Neural cell (in vitro differentiated cells): ENCODE measurements at regions not wholly inside any gene's neighbourhood (a gene's known extent, or its start where the extent isn't known, plus 50 kb on each side); places are given as distances from the start of the nearest gene placed in this dataset.
"Not testable (repeated sequence)": the region's sequence is repeated elsewhere in the genome, so short reads cannot be mapped to it uniquely, and the experiment has no call there.

Experiments
- H2AFZ ChIP-seq: fragments of 200-600, 300-800 bp; sonication (generic), shearing (Covaris generic); 2 replicates; pipeline ENCODE4 v1.6.0; 2014; ENCODE audit warnings: low read depth, mild to moderate bottlenecking, antibody characterized with exemption, low read length, moderate library complexity
- H3F3A ChIP-seq: fragments of 200-600 bp; shearing (Covaris generic); 2 replicates; pipeline ENCODE4 v1.6.1; 2016; ENCODE audit warnings: mild to moderate bottlenecking, moderate library complexity, mixed read lengths, antibody characterized with exemption, low read length; ENCODE audit not compliant: insufficient read depth, poor library complexity, severe bottlenecking
- H3K27ac ChIP-seq: fragments of 200-600, 300-800 bp; sonication (generic), shearing (Covaris generic); 2 replicates; pipeline ENCODE4 v1.5.1; 2014; ENCODE audit warnings: mild to moderate bottlenecking, low read length, moderate library complexity
- H3K27me3 ChIP-seq: fragments of 300-800, 200-600 bp; sonication (generic), shearing (Covaris generic); 2 replicates; pipeline ENCODE4 v1.6.0; 2014; ENCODE audit warnings: mild to moderate bottlenecking, low read depth, low read length, moderate library complexity; ENCODE audit not compliant: insufficient read depth
- H3K36me3 ChIP-seq: fragments of 300-800, 200-600 bp; sonication (generic), shearing (Covaris generic); 2 replicates; pipeline ENCODE4 v1.5.1; 2014; ENCODE audit warnings: mild to moderate bottlenecking, antibody characterized with exemption, low read length, moderate library complexity; ENCODE audit not compliant: insufficient read depth
- H3K4me2 ChIP-seq: fragments of 300-800, 200-600 bp; sonication (generic), shearing (Covaris generic); 2 replicates; pipeline ENCODE4 v1.6.0; 2014; ENCODE audit warnings: mild to moderate bottlenecking, low read length
- H3K4me3 ChIP-seq: fragments of 300-800, 200-600 bp; sonication (generic), shearing (Covaris generic); 2 replicates; pipeline ENCODE4 v1.5.1; 2014; ENCODE audit warnings: mild to moderate bottlenecking, low read length, moderate library complexity
- H3K79me2 ChIP-seq: fragments of 200-600 bp; shearing (Covaris generic); replicated peaks from 2 replicates; pipeline ENCODE4 v1.6.0; 2014; ENCODE audit warnings: mild to moderate bottlenecking, low read length, moderate library complexity; ENCODE audit not compliant: insufficient read depth
- H3K9ac ChIP-seq: fragments of 300-800, 200-600 bp; sonication (generic), shearing (Covaris generic); 2 replicates; pipeline ENCODE4 v1.6.1; 2016; ENCODE audit warnings: mild to moderate bottlenecking, low read length, mixed read lengths
- H3K9me2 ChIP-seq: fragments of 200-600 bp; shearing (Covaris generic); 2 replicates; pipeline ENCODE4 v1.6.1; 2016; ENCODE audit warnings: mild to moderate bottlenecking, low read length, mixed read lengths; ENCODE audit not compliant: insufficient read depth
- H3K9me3 ChIP-seq: fragments of 200-600, 300-800 bp; sonication (generic), shearing (Covaris generic); 2 replicates; pipeline ENCODE4 v1.6.1; 2016; ENCODE audit warnings: mild to moderate bottlenecking, mixed run types, low read length, moderate library complexity, mixed read lengths
- H4K20me1 ChIP-seq: fragments of 200-600 bp; shearing (Covaris generic); 2 replicates; pipeline ENCODE4 v1.6.1; 2016; ENCODE audit warnings: mild to moderate bottlenecking, mixed run types; ENCODE audit not compliant: insufficient read depth

GRCh38 chr20:30641522-30641921, 615.9 kb upstream of the DEFB115 start:
- not testable (repeated sequence) for H2AFZ ChIP-seq, H4K20me1 ChIP-seq, H3K27ac ChIP-seq, H3K36me3 ChIP-seq, H3K79me2 ChIP-seq, H3K4me2 ChIP-seq, H3F3A ChIP-seq, H3K27me3 ChIP-seq, H3K9ac ChIP-seq, H3K4me3 ChIP-seq, H3K9me3 ChIP-seq, H3K9me2 ChIP-seq

- not testable (repeated sequence) for H3K79me2 ChIP-seq, H3K4me2 ChIP-seq, H3K9me3 ChIP-seq, H4K20me1 ChIP-seq, H3K9me2 ChIP-seq, H3K36me3 ChIP-seq, H3K4me3 ChIP-seq, H3F3A ChIP-seq, H3K27me3 ChIP-seq, H2AFZ ChIP-seq, H3K27ac ChIP-seq, H3K9ac ChIP-seq
These were observed 596.5 kb upstream of the DEFB115 start for GRCh38 chr20:30660982-30661381.

GRCh38 chr20:30668418-30668817, 589.0 kb upstream of the DEFB115 start:
- not testable (repeated sequence) for H3K36me3 ChIP-seq, H3K9ac ChIP-seq

GRCh38 chr20:30669330-30670029, 588.0 kb upstream of the DEFB115 start:
- H3K27me3 ChIP-seq, H3F3A ChIP-seq, H3K27ac ChIP-seq, H3K4me3 ChIP-seq, H3K9me2 ChIP-seq, H4K20me1 ChIP-seq, H2AFZ ChIP-seq, H3K4me2 ChIP-seq, H3K36me3 ChIP-seq, H3K9me3 ChIP-seq, H3K79me2 ChIP-seq, H3K9ac ChIP-seq: not testable (repeated sequence)

More at GRCh38 chr20:30668418-30668817, 589.0 kb upstream of the DEFB115 start:
- H3K79me2 ChIP-seq, H3K4me2 ChIP-seq, H4K20me1 ChIP-seq, H3K9me2 ChIP-seq, H3K27ac ChIP-seq, H3F3A ChIP-seq, H3K9me3 ChIP-seq, H3K4me3 ChIP-seq, H2AFZ ChIP-seq, H3K27me3 ChIP-seq: not testable (repeated sequence)

GRCh38 chr20:30671120-30671519, 586.3 kb upstream of the DEFB115 start:
- not testable (repeated sequence) for H3K9me3 ChIP-seq, H3K36me3 ChIP-seq, H3K4me2 ChIP-seq, H3K4me3 ChIP-seq, H3K27me3 ChIP-seq, H4K20me1 ChIP-seq, H3K27ac ChIP-seq, H3F3A ChIP-seq, H3K9me2 ChIP-seq, H3K9ac ChIP-seq, H3K79me2 ChIP-seq, H2AFZ ChIP-seq

- H3F3A ChIP-seq, H4K20me1 ChIP-seq, H3K79me2 ChIP-seq, H3K4me3 ChIP-seq, H2AFZ ChIP-seq, H3K9ac ChIP-seq, H3K36me3 ChIP-seq, H3K9me3 ChIP-seq, H3K4me2 ChIP-seq, H3K27me3 ChIP-seq, H3K9me2 ChIP-seq, H3K27ac ChIP-seq: not testable (repeated sequence)
These were observed 581.4 kb upstream of the DEFB115 start for GRCh38 chr20:30675988-30676564.

- H3K27me3 ChIP-seq, H3K9ac ChIP-seq, H3K9me2 ChIP-seq, H3K79me2 ChIP-seq, H3K4me3 ChIP-seq, H3K36me3 ChIP-seq, H2AFZ ChIP-seq, H3K27ac ChIP-seq, H3K9me3 ChIP-seq, H3K4me2 ChIP-seq, H4K20me1 ChIP-seq, H3F3A ChIP-seq: not testable (repeated sequence)
These were observed 575.2 kb upstream of the DEFB115 start for GRCh38 chr20:30682236-30682635.

- H3K4me3 ChIP-seq, H3K4me2 ChIP-seq, H3K36me3 ChIP-seq, H3F3A ChIP-seq, H3K27me3 ChIP-seq, H2AFZ ChIP-seq, H3K9ac ChIP-seq, H3K9me2 ChIP-seq, H3K27ac ChIP-seq, H3K9me3 ChIP-seq, H3K79me2 ChIP-seq, H4K20me1 ChIP-seq: not testable (repeated sequence)
These were observed 544.6 kb upstream of the DEFB115 start for GRCh38 chr20:30712861-30713260.
